GM23338 (cell line): ENCODE measurements at regions not wholly inside any gene's neighbourhood (a gene's known extent, or its start where the extent isn't known, plus 50 kb on each side); places are given as distances from the start of the nearest gene placed in this dataset.

Experiments used
- ATAC-seq: fragments of 200-7000 bp; cut with Tn5 transposase; 3 replicates; pipeline ENCODE4 v1.9.1; 2020
- DNase-seq: peaks from one replicate; pipeline ENCODE4 v3.0.0-alpha.2; 2015; ENCODE audit warnings: low spot score
- H2AFZ ChIP-seq: fragments of 200-600 bp; sonication (generic); 2 replicates; pipeline ENCODE4 v1.8.0; 2016; ENCODE audit warnings: antibody characterized with exemption, mild to moderate bottlenecking, moderate library complexity
- H3F3A ChIP-seq: fragments of 200-600 bp; sonication (generic); replicated peaks from 2 replicates; pipeline ENCODE4 v1.8.0; 2017; ENCODE audit warnings: antibody characterized with exemption, mixed run types, low read depth
- H3K27ac ChIP-seq: fragments of 200-600 bp; sonication (generic); 2 replicates; pipeline ENCODE4 v1.6.1; 2016; ENCODE audit warnings: low read depth
- H3K27me3 ChIP-seq: fragments of 200-600 bp; sonication (generic); 2 replicates; pipeline ENCODE4 v1.8.0; 2016; ENCODE audit warnings: mild to moderate bottlenecking, mixed run types, moderate library complexity; ENCODE audit not compliant: insufficient read depth
- H3K36me3 ChIP-seq: fragments of 200-600 bp; sonication (generic); 2 replicates; pipeline ENCODE4 v1.8.0; 2016; ENCODE audit warnings: mild to moderate bottlenecking; ENCODE audit not compliant: insufficient read depth
- H3K4me1 ChIP-seq: fragments of 200-600 bp; sonication (generic); 2 replicates; pipeline ENCODE4 v1.8.0; 2016; ENCODE audit warnings: mild to moderate bottlenecking, moderate library complexity; ENCODE audit not compliant: insufficient read depth
- H3K4me2 ChIP-seq: fragments of 200-600 bp; sonication (generic); 2 replicates; pipeline ENCODE4 v1.7.1; 2017; ENCODE audit warnings: mixed run types
- H3K4me3 ChIP-seq: fragments of 200-600 bp; sonication (generic); 2 replicates; pipeline ENCODE4 v1.6.1; 2016; ENCODE audit warnings: mixed run types
- H3K79me2 ChIP-seq: fragments of 200-600 bp; sonication (generic); replicated peaks from 2 replicates; pipeline ENCODE4 v1.8.0; 2017; ENCODE audit warnings: mild to moderate bottlenecking; ENCODE audit not compliant: insufficient read depth
- H3K9me2 ChIP-seq: fragments of 200-600 bp; sonication (generic); 2 replicates; pipeline ENCODE4 v1.8.0; 2017; ENCODE audit not compliant: insufficient read depth
- H4K20me1 ChIP-seq: fragments of 200-600 bp; sonication (generic); replicated peaks from 2 replicates; pipeline ENCODE4 v1.8.0; 2017; ENCODE audit warnings: mild to moderate bottlenecking; ENCODE audit not compliant: insufficient read depth
- H3K27ac Mint-ChIP-seq: 2 replicates; pipeline ENCODE4 v1.8.0; 2020; ENCODE audit warnings: inconsistent platforms, mild to moderate bottlenecking, moderate library complexity, mixed read lengths
- H3K27me3 Mint-ChIP-seq: 3 replicates; pipeline ENCODE4 v1.8.0; 2022; ENCODE audit warnings: low read depth, mild to moderate bottlenecking, moderate library complexity, mixed read lengths, inconsistent platforms; ENCODE audit not compliant: insufficient read depth, poor library complexity
- H3K36me3 Mint-ChIP-seq: 3 replicates; pipeline ENCODE4 v1.8.0; 2021; ENCODE audit warnings: low read depth, mild to moderate bottlenecking, inconsistent platforms, moderate library complexity, mixed read lengths
- H3K4me1 Mint-ChIP-seq: 3 replicates; pipeline ENCODE4 v1.8.0; 2020; ENCODE audit warnings: mild to moderate bottlenecking, inconsistent platforms, mixed read lengths
- H3K4me3 Mint-ChIP-seq: 3 replicates; pipeline ENCODE4 v1.8.0; 2021; ENCODE audit warnings: moderate library complexity, mild to moderate bottlenecking, inconsistent platforms, mixed read lengths
- H3K9me3 Mint-ChIP-seq: 3 replicates; pipeline ENCODE4 v1.8.0; 2020; ENCODE audit warnings: moderate library complexity, mild to moderate bottlenecking, inconsistent platforms, mixed read lengths
- CREB1 ChIP-seq: fragments of 250-450 bp; sonication (Bioruptor Pico); IDR thresholded peaks from 2 replicates; pipeline ENCODE4 v1.5.0; 2020; ENCODE audit warnings: low read depth, mild to moderate bottlenecking, moderate library complexity
- ETS1 ChIP-seq: IDR thresholded peaks from 2 replicates; pipeline ENCODE4 v1.6.1; 2016; ENCODE audit warnings: antibody characterized with exemption
- EZH2 ChIP-seq: fragments of 200-600 bp; sonication (generic); IDR thresholded peaks from one replicate; pipeline ENCODE4 v1.8.0; 2017; ENCODE audit warnings: antibody characterized with exemption, mild to moderate bottlenecking, low read depth; ENCODE audit not compliant: unreplicated experiment
- EZH2phosphoT487 ChIP-seq: fragments of 200-600 bp; sonication (generic); IDR thresholded peaks from one replicate; pipeline ENCODE4 v1.8.1; 2018; ENCODE audit warnings: antibody characterized with exemption; ENCODE audit not compliant: unreplicated experiment
- JUNB ChIP-seq: IDR thresholded peaks from one replicate; pipeline ENCODE4 v1.6.1; 2016; ENCODE audit warnings: antibody characterized with exemption; ENCODE audit not compliant: unreplicated experiment
- NANOG ChIP-seq: IDR thresholded peaks from 2 replicates; pipeline ENCODE4 v1.6.1; 2016; ENCODE audit warnings: antibody characterized with exemption, borderline replicate concordance
- POLR2AphosphoS5 ChIP-seq: IDR thresholded peaks from 2 replicates; pipeline ENCODE4 v1.6.1; 2016; ENCODE audit warnings: antibody characterized with exemption, low read depth
- STAT1 ChIP-seq: IDR thresholded peaks from one replicate; pipeline ENCODE4 v1.6.1; 2016; ENCODE audit warnings: antibody characterized with exemption; ENCODE audit not compliant: unreplicated experiment
- ZNF114 ChIP-seq: fragments of 250-450 bp; sonication (Bioruptor Pico); IDR thresholded peaks from 2 replicates; pipeline ENCODE4 v1.5.0; 2020; ENCODE audit warnings: mild to moderate bottlenecking, moderate library complexity
- TF ChIP-seq, protein P1 (sequence below): IDR thresholded peaks from one replicate; pipeline ENCODE4 v1.6.1; 2018; ENCODE audit warnings: antibody characterized with exemption; ENCODE audit not compliant: unreplicated experiment

DNA sequence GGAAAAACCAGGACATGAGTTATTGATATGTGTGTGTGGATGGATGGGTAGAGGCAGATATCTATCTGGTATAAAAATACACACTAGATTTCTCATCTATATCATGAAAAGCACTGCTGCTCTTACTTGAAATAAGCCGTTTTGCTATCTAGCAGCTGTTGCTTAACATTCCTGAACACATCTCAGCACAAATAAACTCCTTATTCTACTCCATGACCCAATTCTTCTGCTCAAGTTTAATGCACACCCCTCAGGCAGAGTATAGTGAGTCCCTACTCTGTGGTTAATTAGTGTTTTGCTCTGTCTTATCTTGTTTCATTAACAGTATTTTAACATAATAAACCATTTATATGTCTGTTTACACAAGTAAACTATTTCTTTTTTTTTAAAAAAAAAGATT is 134.2 kb downstream of the CBLN2 start:
- Mint-ChIP-seq H3K36me3 (peaks cover 21% of the 10 kb centered on the region; the same call in 2 of the 3 replicates), H3K27ac (no peak overlapping the region), H3K27me3 (no peaks in the 10 kb centered on the region), H3K4me1 (no peaks in the 10 kb centered on the region), H3K9me3 (peaks cover 78% of the 10 kb centered on the region), H3K4me3 (no peak overlapping the region)
- Histone ChIP-seq H4K20me1 (no peaks in the 10 kb centered on the region), H3K4me3 (no peak overlapping the region), H3K79me2 (no peaks in the 10 kb centered on the region), H3K4me1 (no peaks in the 10 kb centered on the region), H3K9me2 (no peaks in the 10 kb centered on the region), H3K27ac (no peak overlapping the region), H3K27me3 (no peaks in the 10 kb centered on the region), H3K36me3 (no peaks in the 10 kb centered on the region; the same call in none of the 2 replicates), H3K4me2 (no peak overlapping the region), H3F3A (no peaks in the 10 kb centered on the region), H2AFZ (no peak overlapping the region)
- TF ChIP-seq, protein P1, sequence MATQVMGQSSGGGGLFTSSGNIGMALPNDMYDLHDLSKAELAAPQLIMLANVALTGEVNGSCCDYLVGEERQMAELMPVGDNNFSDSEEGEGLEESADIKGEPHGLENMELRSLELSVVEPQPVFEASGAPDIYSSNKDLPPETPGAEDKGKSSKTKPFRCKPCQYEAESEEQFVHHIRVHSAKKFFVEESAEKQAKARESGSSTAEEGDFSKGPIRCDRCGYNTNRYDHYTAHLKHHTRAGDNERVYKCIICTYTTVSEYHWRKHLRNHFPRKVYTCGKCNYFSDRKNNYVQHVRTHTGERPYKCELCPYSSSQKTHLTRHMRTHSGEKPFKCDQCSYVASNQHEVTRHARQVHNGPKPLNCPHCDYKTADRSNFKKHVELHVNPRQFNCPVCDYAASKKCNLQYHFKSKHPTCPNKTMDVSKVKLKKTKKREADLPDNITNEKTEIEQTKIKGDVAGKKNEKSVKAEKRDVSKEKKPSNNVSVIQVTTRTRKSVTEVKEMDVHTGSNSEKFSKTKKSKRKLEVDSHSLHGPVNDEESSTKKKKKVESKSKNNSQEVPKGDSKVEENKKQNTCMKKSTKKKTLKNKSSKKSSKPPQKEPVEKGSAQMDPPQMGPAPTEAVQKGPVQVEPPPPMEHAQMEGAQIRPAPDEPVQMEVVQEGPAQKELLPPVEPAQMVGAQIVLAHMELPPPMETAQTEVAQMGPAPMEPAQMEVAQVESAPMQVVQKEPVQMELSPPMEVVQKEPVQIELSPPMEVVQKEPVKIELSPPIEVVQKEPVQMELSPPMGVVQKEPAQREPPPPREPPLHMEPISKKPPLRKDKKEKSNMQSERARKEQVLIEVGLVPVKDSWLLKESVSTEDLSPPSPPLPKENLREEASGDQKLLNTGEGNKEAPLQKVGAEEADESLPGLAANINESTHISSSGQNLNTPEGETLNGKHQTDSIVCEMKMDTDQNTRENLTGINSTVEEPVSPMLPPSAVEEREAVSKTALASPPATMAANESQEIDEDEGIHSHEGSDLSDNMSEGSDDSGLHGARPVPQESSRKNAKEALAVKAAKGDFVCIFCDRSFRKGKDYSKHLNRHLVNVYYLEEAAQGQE = no peak
- DNase-seq (no peak), ATAC-seq (no peak)

GRCh38 chr18:72407048-72407447 is 137.1 kb downstream of the CBLN2 start:
- no peak for TF ChIP-seq EZH2
- TF ChIP-seq EZH2phosphoT487 = no peak
- TF ChIP-seq ZNF114 (CRISPR knock-in tag) = no peak
- TF ChIP-seq JUNB = no peak
- no peak for TF ChIP-seq NANOG
- no peak for TF ChIP-seq CREB1 (CRISPR knock-in tag)
- TF ChIP-seq POLR2AphosphoS5 = no peak
- no peak overlapping the region for H3K4me2 ChIP-seq
- no peak overlapping the region for H3K4me3 ChIP-seq
- no peaks in the 10 kb centered on the region; the same call in none of the 2 replicates for H3K36me3 ChIP-seq
- H3F3A ChIP-seq = no peaks in the 10 kb centered on the region
- H3K9me3 Mint-ChIP-seq = peaks cover 82% of the 10 kb centered on the region
- peaks cover 15% of the 10 kb centered on the region for H3K36me3 Mint-ChIP-seq
- H3K9me2 ChIP-seq = no peaks in the 10 kb centered on the region
- DNase-seq (no peak), ATAC-seq (no peak)
- no peak overlapping the region for H3K27ac ChIP-seq
- H3K4me1 Mint-ChIP-seq = no peaks in the 10 kb centered on the region
- no peaks in the 10 kb centered on the region for H3K79me2 ChIP-seq
- no peak overlapping the region for H3K27ac Mint-ChIP-seq
- H3K4me1 ChIP-seq = no peaks in the 10 kb centered on the region
- H3K27me3 ChIP-seq = no peaks in the 10 kb centered on the region
- no peak overlapping the region for H3K4me3 Mint-ChIP-seq
- no peaks in the 10 kb centered on the region for H4K20me1 ChIP-seq
- no peak overlapping the region for H2AFZ ChIP-seq
- no peaks in the 10 kb centered on the region for H3K27me3 Mint-ChIP-seq

DNA sequence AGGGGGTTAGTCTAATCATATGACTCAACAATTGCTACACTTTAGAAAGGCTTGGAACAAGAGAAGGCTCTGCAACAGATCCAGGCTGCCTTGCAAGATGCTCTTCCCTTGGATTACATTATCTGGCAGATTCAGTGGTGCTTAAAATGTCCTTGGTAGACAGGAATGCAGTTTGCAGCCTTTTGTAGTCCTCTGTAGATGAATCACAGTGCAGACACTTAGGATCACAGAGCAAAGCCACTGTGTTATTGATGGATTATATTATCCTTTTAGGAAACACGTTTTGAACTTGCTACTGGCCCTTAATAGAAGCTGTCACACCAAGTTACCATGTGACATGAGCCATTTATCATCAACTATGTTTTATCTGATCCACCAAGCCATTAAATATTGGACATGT is 152.2 kb downstream of the CBLN2 start:
- DNase-seq (no peak), ATAC-seq (no peak)
- no peaks in the 10 kb centered on the region for H3K4me1 Mint-ChIP-seq
- Histone ChIP-seq H3K4me1 (no peaks in the 10 kb centered on the region), H3K4me3 (no peak overlapping the region), H3K79me2 (no peaks in the 10 kb centered on the region), H2AFZ (no peak overlapping the region), H3K27me3 (no peaks in the 10 kb centered on the region), H4K20me1 (no peaks in the 10 kb centered on the region), H3K27ac (no peak overlapping the region), H3F3A (no peaks in the 10 kb centered on the region), H3K4me2 (no peak overlapping the region), H3K36me3 (no peaks in the 10 kb centered on the region), H3K9me2 (no peaks in the 10 kb centered on the region)
- no peak for TF ChIP-seq ETS1
- no peak for TF ChIP-seq STAT1
- no peak for TF ChIP-seq EZH2phosphoT487
- H3K36me3 Mint-ChIP-seq = peaks cover 41% of the 10 kb centered on the region
- H3K27ac Mint-ChIP-seq = no peak overlapping the region
- peaks cover 92% of the 10 kb centered on the region for H3K9me3 Mint-ChIP-seq
- H3K4me3 Mint-ChIP-seq = no peak overlapping the region
- peaks cover 2% of the 10 kb centered on the region for H3K27me3 Mint-ChIP-seq
